A673 (cell line): ENCODE measurements at regions not wholly inside any gene's neighbourhood (a gene's known extent, or its start where the extent isn't known, plus 50 kb on each side); places are given as distances from the start of the nearest gene placed in this dataset.

Source experiments
- BruUV-seq: library from RNA; stranded (reverse); fragments of 400-500 nt; replicated peaks from 2 replicates; lab custom pipeline; 2021; lab: Mats Ljungman, UMichigan
- CTCF ChIA-PET: fragments of 300-600 bp; sonication (Branson Sonifier 250); formaldehyde crosslinking; loops from one replicate; lab custom pipeline; 2022; ENCODE audit warnings: antibody characterized with exemption; lab: Charles Lee
- POLR2A ChIA-PET: fragments of 300-600 bp; sonication (Branson Sonifier 250); formaldehyde crosslinking; loops from one replicate; lab custom pipeline; 2022; ENCODE audit warnings: antibody characterized with exemption; ENCODE audit not compliant: low non-redundant PET; lab: Charles Lee
- DNase-seq: peaks from one replicate; pipeline ENCODE4 v3.0.0-alpha.2; 2015; ENCODE audit warnings: low spot score
- H3K27ac ChIP-seq: fragments of 200-600 bp; sonication (generic); 2 replicates; pipeline ENCODE4 v1.5.1; 2016; ENCODE audit warnings: mixed run types, low read depth, mild to moderate bottlenecking, mixed read lengths, antibody characterized with exemption, low read length; ENCODE audit not compliant: poor library complexity, severe bottlenecking
- H3K27me3 ChIP-seq: fragments of 200-600 bp; sonication (generic); replicated peaks from 2 replicates; pipeline ENCODE4 v1.6.1; 2017; ENCODE audit warnings: mixed run types, low read depth, mild to moderate bottlenecking, mixed read lengths, antibody characterized with exemption, low read length; ENCODE audit not compliant: insufficient read depth, poor library complexity
- H3K36me3 ChIP-seq: fragments of 200-600 bp; sonication (generic); 2 replicates; pipeline ENCODE4 v1.6.1; 2016; ENCODE audit warnings: mixed run types, mild to moderate bottlenecking, mixed read lengths, antibody characterized with exemption, low read length; ENCODE audit not compliant: insufficient read depth, poor library complexity, severe bottlenecking
- H3K4me1 ChIP-seq: fragments of 200-600 bp; sonication (generic); 2 replicates; pipeline ENCODE4 v1.6.1; 2017; ENCODE audit warnings: mixed run types, mild to moderate bottlenecking, mixed read lengths, antibody characterized with exemption, low read length; ENCODE audit not compliant: insufficient read depth, poor library complexity, severe bottlenecking
- H3K4me3 ChIP-seq: fragments of 200-600 bp; sonication (generic); 2 replicates; pipeline ENCODE4 v1.5.1; 2016; ENCODE audit warnings: low read depth, mixed run types, mild to moderate bottlenecking, mixed read lengths, low read length; ENCODE audit not compliant: poor library complexity, severe bottlenecking
- H3K9me3 ChIP-seq: fragments of 200-600 bp; sonication (generic); 2 replicates; pipeline ENCODE4 v1.6.1; 2016; ENCODE audit warnings: mixed run types, low read depth, mild to moderate bottlenecking, mixed read lengths, antibody characterized with exemption, low read length; ENCODE audit not compliant: poor library complexity, severe bottlenecking
- EZH2 ChIP-seq: fragments of 200-600 bp; sonication (generic); IDR thresholded peaks from 2 replicates; pipeline ENCODE4 v1.6.1; 2017; ENCODE audit warnings: borderline replicate concordance, low read depth, mild to moderate bottlenecking, mixed read lengths, antibody characterized with exemption, low read length; ENCODE audit not compliant: poor library complexity, severe bottlenecking
- intact Hi-C: fragments of 100-400 bp; cut with micrococcal nuclease; formaldehyde crosslinking; loops from one replicate; pipeline ENCODE4 v1.10.0; 2022; ENCODE audit not compliant: unreplicated experiment
- TF ChIP-seq, protein P1 (sequence below): fragments of 300-800, 200-600 bp; sonication (generic); conservative IDR thresholded peaks from 2 replicates; pipeline ENCODE4 v1.5.1; 2017; ENCODE audit warnings: low read depth, mild to moderate bottlenecking, antibody characterized with exemption, low read length, moderate library complexity, mixed read lengths

DNA sequence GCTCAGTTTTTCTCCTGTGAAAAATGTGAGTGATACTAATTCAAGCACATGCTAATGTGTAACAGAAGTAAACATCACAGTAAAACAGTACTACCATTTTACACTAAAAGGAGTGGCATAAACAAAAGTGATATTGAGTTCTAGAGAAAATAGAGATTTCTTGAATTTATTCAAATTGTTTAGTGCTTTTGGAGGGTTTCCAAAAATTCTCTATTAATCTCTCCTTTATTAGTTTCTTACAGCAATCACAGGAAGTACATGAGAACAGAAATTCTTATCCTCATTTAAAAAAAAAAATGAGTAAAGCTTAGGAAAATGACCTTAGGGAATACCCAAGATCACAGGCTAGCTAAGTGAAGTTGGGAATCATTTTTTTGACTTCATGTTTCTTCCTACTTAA, 459.7 kb upstream of the GALNTL6 start:
- TF ChIP-seq EZH2, result no peak
- TF ChIP-seq, protein P1, sequence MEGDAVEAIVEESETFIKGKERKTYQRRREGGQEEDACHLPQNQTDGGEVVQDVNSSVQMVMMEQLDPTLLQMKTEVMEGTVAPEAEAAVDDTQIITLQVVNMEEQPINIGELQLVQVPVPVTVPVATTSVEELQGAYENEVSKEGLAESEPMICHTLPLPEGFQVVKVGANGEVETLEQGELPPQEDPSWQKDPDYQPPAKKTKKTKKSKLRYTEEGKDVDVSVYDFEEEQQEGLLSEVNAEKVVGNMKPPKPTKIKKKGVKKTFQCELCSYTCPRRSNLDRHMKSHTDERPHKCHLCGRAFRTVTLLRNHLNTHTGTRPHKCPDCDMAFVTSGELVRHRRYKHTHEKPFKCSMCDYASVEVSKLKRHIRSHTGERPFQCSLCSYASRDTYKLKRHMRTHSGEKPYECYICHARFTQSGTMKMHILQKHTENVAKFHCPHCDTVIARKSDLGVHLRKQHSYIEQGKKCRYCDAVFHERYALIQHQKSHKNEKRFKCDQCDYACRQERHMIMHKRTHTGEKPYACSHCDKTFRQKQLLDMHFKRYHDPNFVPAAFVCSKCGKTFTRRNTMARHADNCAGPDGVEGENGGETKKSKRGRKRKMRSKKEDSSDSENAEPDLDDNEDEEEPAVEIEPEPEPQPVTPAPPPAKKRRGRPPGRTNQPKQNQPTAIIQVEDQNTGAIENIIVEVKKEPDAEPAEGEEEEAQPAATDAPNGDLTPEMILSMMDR, result no peak

DNA sequence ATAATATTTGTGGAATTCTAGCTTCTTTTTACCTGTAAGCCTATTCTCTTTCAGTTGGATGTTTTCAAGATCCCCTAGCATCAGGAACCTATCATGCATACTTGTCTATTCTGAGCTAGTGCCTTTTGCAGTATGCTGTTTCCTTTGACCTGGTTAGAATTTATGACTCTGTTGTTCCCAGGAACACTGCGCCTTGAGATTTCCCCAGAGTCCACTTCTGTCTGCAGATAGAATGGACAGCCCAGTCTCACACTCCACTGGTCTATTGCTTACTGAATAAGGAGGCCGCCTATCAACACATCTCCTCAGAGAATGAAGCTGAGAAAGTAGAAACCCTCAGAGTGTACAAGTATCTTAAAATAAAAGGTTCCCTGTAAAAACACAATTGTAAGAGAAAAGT, 465.1 kb upstream of the GALNTL6 start:
- DNase-seq, result no peak
- ChIA-PET CTCF (no interaction called here), POLR2A (no interaction called here)
- intact Hi-C loops, result no loop called here
- TF ChIP-seq EZH2, result no peak
- TF ChIP-seq, protein P1, result no peak
- no TSS peak for BruUV-seq
- Histone ChIP-seq H3K27me3 (no peaks in the 10 kb centered on the region), H3K9me3 (no peaks in the 10 kb centered on the region), H3K4me3 (no peak overlapping the region), H3K36me3 (no peaks in the 10 kb centered on the region), H3K27ac (no peak overlapping the region), H3K4me1 (no peaks in the 10 kb centered on the region)

More for the DNA sequence above, 459.7 kb upstream of the GALNTL6 start:
- POLR2A ChIA-PET, result no interaction called here
- Histone ChIP-seq H3K36me3 (no peaks in the 10 kb centered on the region), H3K4me3 (no peak overlapping the region), H3K9me3 (no peaks in the 10 kb centered on the region), H3K4me1 (no peaks in the 10 kb centered on the region), H3K27ac (no peak overlapping the region), H3K27me3 (no peaks in the 10 kb centered on the region)
- CTCF ChIA-PET, result no interaction called here
- DNase-seq, result no peak
- intact Hi-C loops, result no loop called here
- BruUV-seq, result no TSS peak

DNA sequence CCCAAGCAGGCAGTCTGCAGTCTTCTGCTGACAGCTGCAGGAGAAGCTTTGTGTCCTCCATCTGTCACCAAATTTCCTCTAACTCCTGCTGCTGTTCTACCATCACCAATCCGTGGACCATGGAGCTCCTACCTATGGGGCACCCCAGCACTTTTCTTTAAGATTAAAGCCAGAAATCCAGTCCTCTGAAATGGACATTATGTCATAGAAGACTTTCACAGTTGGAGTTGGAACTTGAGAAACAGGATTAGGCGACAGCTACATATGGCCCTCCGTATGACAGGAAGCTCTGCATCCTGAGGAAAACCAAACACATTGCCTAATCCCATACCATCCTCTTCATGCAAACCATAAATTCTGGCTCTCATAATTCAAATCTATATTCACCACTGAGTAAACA, 470.6 kb upstream of the GALNTL6 start:
- intact Hi-C loops, result no loop called here
- peak; percentile 5 for DNase-seq
- no peaks in the 10 kb centered on the region for H3K27me3 ChIP-seq
- H3K9me3 ChIP-seq, result no peaks in the 10 kb centered on the region
- H3K4me1 ChIP-seq, result no peaks in the 10 kb centered on the region
- no peaks in the 10 kb centered on the region for H3K36me3 ChIP-seq
- no peak overlapping the region for H3K27ac ChIP-seq
- ChIA-PET CTCF (no interaction called here), POLR2A (no interaction called here)
- BruUV-seq, result no TSS peak
- no peak for TF ChIP-seq EZH2
- TF ChIP-seq, protein P1, result no peak
- H3K4me3 ChIP-seq, result no peak overlapping the region
